WTC11 (cell line): ENCODE measurements at regions not wholly inside any gene's neighbourhood (a gene's known extent, or its start where the extent isn't known, plus 50 kb on each side); places are given as distances from the start of the nearest gene placed in this dataset.

Source experiments
- CREB1 ChIP-seq: sonication (generic); formaldehyde crosslinking; IDR thresholded peaks from 2 replicates; pipeline ENCODE4 v1.8.0; 2023; ENCODE audit warnings: mild to moderate bottlenecking, missing genetic modification reagents
- CTCF ChIP-seq: fragments of 200-600 bp; IDR thresholded peaks from 2 replicates; pipeline ENCODE4 v1.8.0; 2022; ENCODE audit warnings: antibody characterized with exemption
- MYBL2 ChIP-seq: sonication (generic); formaldehyde crosslinking; IDR thresholded peaks from 2 replicates; pipeline ENCODE4 v1.8.1; 2023; ENCODE audit warnings: mild to moderate bottlenecking, moderate library complexity, missing genetic modification reagents
- ZNF263 ChIP-seq: sonication (generic); formaldehyde crosslinking; IDR thresholded peaks from 2 replicates; pipeline ENCODE4 v1.8.1; 2022; ENCODE audit warnings: low read depth, mild to moderate bottlenecking, moderate library complexity, missing genetic modification reagents

GRCh38 chr14:76657846-76658245, 103.4 kb upstream of the VASH1 start:
- TF ChIP-seq MYBL2 (CRISPR knock-in tag) (no peak), CTCF (no peak), CREB1 (CRISPR knock-in tag) (no peak), ZNF263 (CRISPR knock-in tag) (no peak)
